A549 (cell line): ENCODE measurements at regions not wholly inside any gene's neighbourhood (a gene's known extent, or its start where the extent isn't known, plus 50 kb on each side); places are given as distances from the start of the nearest gene placed in this dataset.

ENCODE experiments used
- ATAC-seq, 2 experiments: fragments of 200-7000 bp in 1 of 2; fragments of >200 bp in 1 of 2; cut with Nextera tagmentation in 1 of 2; cut with Tn5 transposase in 1 of 2; 3 replicates each; pipeline versions ENCODE4 v1.8.0 to v1.9.1; 2018 to 2020; ENCODE audit warnings: mild to moderate bottlenecking in 1 of 2, moderate library complexity in 1 of 2
- CTCF ChIA-PET: fragments of 300-600 bp; sonication (Branson Sonifier 250); formaldehyde crosslinking; extraction: SDS; loops from one replicate; lab custom pipeline; 2021; ENCODE audit warnings: antibody characterized with exemption, inconsistent platforms; lab: Yijun Ruan, JAX
- POLR2A ChIA-PET: fragments of 350-600 bp; formaldehyde crosslinking; extraction: SDS; loops from one replicate; lab custom pipeline; 2021; ENCODE audit warnings: antibody characterized with exemption, inconsistent platforms; lab: Yijun Ruan, JAX
- DNase-seq, 2 experiments: peaks; one replicate each; pipeline versions ENCODE4 v3.0.0 to v3.0.0-alpha.2; 2011 to 2016; ENCODE audit warnings: low read depth in 1 of 2, low spot score in 1 of 2
- FAIRE-seq: peaks from 2 replicates; lab custom pipeline; 2011; peaks lifted over from hg19 to GRCh38; lab: Jason Lieb, UNC
- H3K27ac ChIP-seq, 2 experiments: fragments of >200 bp; sonication (Bioruptor Twin); formaldehyde crosslinking; 3 replicates each; pipeline ENCODE4 v1.5.1; 2016 to 2017
- H3K4me1 ChIP-seq: fragments of >200 bp; sonication (Bioruptor Twin); formaldehyde crosslinking; 3 replicates; pipeline ENCODE4 v1.6.1; 2016
- H3K4me2 ChIP-seq: fragments of >200 bp; sonication (Bioruptor Twin); formaldehyde crosslinking; 3 replicates; pipeline ENCODE4 v1.6.1; 2016
- H3K4me3 ChIP-seq: fragments of >200 bp; sonication (Bioruptor Twin); formaldehyde crosslinking; 3 replicates; pipeline ENCODE4 v1.5.1; 2016
- H3K9me3 ChIP-seq: fragments of >200 bp; sonication (Bioruptor Twin); formaldehyde crosslinking; 3 replicates; pipeline ENCODE4 v1.6.1; 2016
- BHLHE40 ChIP-seq: IDR thresholded peaks from 2 replicates; pipeline ENCODE4 v1.6.1; 2012; ENCODE audit warnings: low read depth, low read length, inconsistent platforms
- CHD2 ChIP-seq: fragments of 150-350 bp; IDR thresholded peaks from 2 replicates; pipeline ENCODE4 v1.6.1; 2014; ENCODE audit warnings: low read length; ENCODE audit not compliant: partially characterized antibody
- EP300 ChIP-seq, 2 experiments: fragments of >200 bp; sonication (Bioruptor Twin); formaldehyde crosslinking; IDR thresholded peaks; 2 replicates in 1 of 2; 3 replicates in 1 of 2; pipeline ENCODE4 v1.6.1; 2016 to 2017
- FOXS1 ChIP-seq: fragments of 250-450 bp; sonication (Bioruptor Pico); IDR thresholded peaks from 2 replicates; pipeline ENCODE4 v1.5.0; 2020; ENCODE audit warnings: mild to moderate bottlenecking, moderate library complexity
- GATA3 ChIP-seq: IDR thresholded peaks from 2 replicates; pipeline ENCODE4 v1.6.1; 2012; ENCODE audit warnings: borderline replicate concordance
- HEYL ChIP-seq: fragments of 250-450 bp; sonication (Bioruptor Pico); IDR thresholded peaks from 2 replicates; pipeline ENCODE4 v1.8.0; 2021; ENCODE audit warnings: mild to moderate bottlenecking, moderate library complexity
- HOXA7 ChIP-seq: fragments of 250-450 bp; sonication (Bioruptor Pico); IDR thresholded peaks from 2 replicates; pipeline ENCODE4 v1.5.0; 2020; ENCODE audit warnings: mild to moderate bottlenecking, moderate library complexity
- JUN ChIP-seq, 2 experiments: fragments of >200 bp; sonication (Bioruptor Twin); formaldehyde crosslinking; IDR thresholded peaks; 2 replicates in 1 of 2; 3 replicates in 1 of 2; pipeline ENCODE4 v1.6.1; 2016 to 2017
- KDM1A ChIP-seq: fragments of 200-600 bp; sonication (generic); IDR thresholded peaks from 2 replicates; pipeline ENCODE4 v1.6.1; 2016; ENCODE audit warnings: low read depth, mild to moderate bottlenecking
- MAFK ChIP-seq: fragments of 450-650 bp; IDR thresholded peaks from 2 replicates; pipeline ENCODE4 v1.6.1; 2014; ENCODE audit not compliant: partially characterized antibody
- MYC ChIP-seq: IDR thresholded peaks from 2 replicates; pipeline ENCODE4 v1.6.1; 2012; ENCODE audit warnings: mild to moderate bottlenecking, inconsistent platforms, low read length, improper control_type of control experiment, borderline replicate concordance
- NFE2L2 ChIP-seq: fragments of 150-350 bp; conservative IDR thresholded peaks from 2 replicates; pipeline ENCODE4 v1.6.1; 2014; ENCODE audit warnings: low read length
- NR3C1 ChIP-seq: fragments of >200 bp; sonication (Bioruptor Twin); formaldehyde crosslinking; IDR thresholded peaks from 3 replicates; pipeline ENCODE4 v1.6.1; 2017
- RAD21 ChIP-seq, 2 experiments: fragments of >200 bp in 1 of 2; sonication (Bioruptor Twin) in 1 of 2; formaldehyde crosslinking in 1 of 2; IDR thresholded peaks in 1 of 2; conservative IDR thresholded peaks in 1 of 2; 2 replicates in 1 of 2; 3 replicates in 1 of 2; pipeline ENCODE4 v1.6.1; 2012 to 2018; ENCODE audit warnings: inconsistent platforms in 1 of 2
- RNF2 ChIP-seq: fragments of 200-600 bp; sonication (generic); IDR thresholded peaks from 2 replicates; pipeline ENCODE4 v1.6.1; 2016; ENCODE audit warnings: low read depth, mild to moderate bottlenecking, antibody characterized with exemption, moderate library complexity, borderline replicate concordance
- TFCP2L1 ChIP-seq: fragments of 250-450 bp; sonication (Bioruptor Pico); IDR thresholded peaks from 2 replicates; pipeline ENCODE4 v1.5.0; 2021; ENCODE audit warnings: mild to moderate bottlenecking
- TP53 ChIP-seq: fragments of 250-450 bp; sonication (Bioruptor Pico); IDR thresholded peaks from 2 replicates; pipeline ENCODE4 v1.5.0; 2021; ENCODE audit warnings: mild to moderate bottlenecking, moderate library complexity
- ZC3H11A ChIP-seq: fragments of 450-650 bp; IDR thresholded peaks from 2 replicates; pipeline ENCODE4 v1.6.1; 2014; ENCODE audit warnings: antibody characterized with exemption, mild to moderate bottlenecking
- ZFP36 ChIP-seq: fragments of 450-650 bp; IDR thresholded peaks from 2 replicates; pipeline ENCODE4 v1.6.1; 2014; ENCODE audit warnings: borderline replicate concordance; ENCODE audit not compliant: partially characterized antibody
- ZNF302 ChIP-seq: fragments of 250-450 bp; sonication (Bioruptor Pico); IDR thresholded peaks from 2 replicates; pipeline ENCODE4 v1.9.0; 2021; ENCODE audit warnings: inconsistent platforms, mild to moderate bottlenecking, moderate library complexity
- WGBS: methylation state at CpG from one replicate; pipeline ENCODE4 v1.1.6; 2017; ENCODE audit errors: missing lambda C conversion rate; 5-methylcytosine and 5-hydroxymethylcytosine counted together
- TF ChIP-seq, protein P1 (sequence below): fragments of >200 bp; sonication (Bioruptor Twin); formaldehyde crosslinking; IDR thresholded peaks from 3 replicates; pipeline ENCODE4 v1.5.1; 2016
- TF ChIP-seq, protein P2 (sequence below): fragments of 250-450 bp; sonication (Bioruptor Pico); IDR thresholded peaks from 2 replicates; pipeline ENCODE4 v1.5.0; 2020; ENCODE audit warnings: low read depth, mild to moderate bottlenecking, moderate library complexity
- TF ChIP-seq, protein P3 (sequence below): IDR thresholded peaks from 2 replicates; pipeline ENCODE4 v1.6.1; 2012; ENCODE audit warnings: low read depth, borderline replicate concordance
- TF ChIP-seq, protein P4 (sequence below): IDR thresholded peaks from 2 replicates; pipeline ENCODE4 v1.6.1; 2012
- TF ChIP-seq, protein P5 (sequence below): IDR thresholded peaks from 2 replicates; pipeline ENCODE4 v1.6.1; 2012

DNA sequence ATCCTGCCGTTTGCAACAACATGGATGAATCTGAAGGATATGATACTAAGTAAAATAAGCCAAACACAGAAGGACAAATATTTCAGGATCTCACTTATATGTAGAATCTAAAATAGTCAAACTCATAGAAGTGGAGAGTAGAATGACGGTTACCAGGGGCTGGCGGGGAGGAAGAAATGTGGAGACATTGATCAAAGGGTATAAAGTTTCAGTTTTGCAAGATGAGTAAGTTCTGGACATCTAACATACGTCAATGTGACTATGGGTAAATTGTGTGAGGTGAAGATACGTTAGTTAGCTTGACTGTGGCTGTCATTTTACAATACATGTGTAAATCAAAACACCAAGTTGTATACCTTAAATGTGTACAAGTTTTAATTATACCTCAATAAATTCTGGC, 200.3 kb downstream of the SNX18 start:
- Histone ChIP-seq H3K4me2 (no peak overlapping the region), H3K27ac (no peak overlapping the region), H3K4me1 (no peaks in the 10 kb centered on the region), H3K4me3 (no peak overlapping the region)
- ChIA-PET POLR2A (no interaction called here), CTCF (no interaction called here)
- 52% methylated on average over 5 of the region's 5 CpGs for WGBS
- FAIRE-seq, result no peak
- TF ChIP-seq MAFK (no peak), MYC (no peak), JUN (IDR thresholded peaks at IDR 0.05) (no peak), NR3C1 (no peak), NFE2L2 (no peak), BHLHE40 (no peak), ZNF302 (CRISPR knock-in tag) (no peak), KDM1A (no peak), FOXS1 (CRISPR knock-in tag) (no peak)
- TF ChIP-seq, all 56 proteins: peak for 0
- no peak for ATAC-seq
- 0 out of 3 replicates have a peak, but pooled peaks cover 2% of the 10 kb centered on the region for H3K9me3 ChIP-seq
- no peak for DNase-seq

DNA sequence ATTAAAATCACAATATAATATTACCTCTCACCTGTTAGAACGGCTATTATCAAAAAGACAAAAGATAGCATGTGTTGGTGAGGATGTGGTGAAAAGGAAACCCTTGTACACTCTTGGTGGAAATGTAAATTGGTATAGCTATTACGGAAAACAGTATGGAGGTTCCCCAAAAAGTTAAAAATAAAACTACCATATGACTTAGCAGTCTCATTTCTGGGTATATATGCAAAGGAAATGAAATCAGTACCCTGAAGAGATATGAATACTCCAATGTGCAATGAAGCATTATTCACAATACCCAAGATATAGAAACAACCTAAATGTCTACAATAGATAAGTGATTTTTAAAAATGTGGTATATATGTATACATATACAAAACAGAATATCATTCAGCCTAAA, 199.9 kb downstream of the SNX18 start:
- ATAC-seq (no peak), DNase-seq (no peak), FAIRE-seq (no peak)
- TF ChIP-seq BHLHE40, result no peak
- no peak for TF ChIP-seq ZNF302 (CRISPR knock-in tag)
- TF ChIP-seq HOXA7 (CRISPR knock-in tag), result no peak
- TF ChIP-seq CHD2, result no peak
- TF ChIP-seq GATA3, result no peak
- no peak for TF ChIP-seq TP53 (CRISPR knock-in tag)
- TF ChIP-seq RAD21 (conservative IDR thresholded peaks at IDR 0.05 in 1 of 2, IDR thresholded peaks at IDR 0.05 in 1 of 2), result no peak
- no peak for TF ChIP-seq ZFP36
- TF ChIP-seq, protein P1, sequence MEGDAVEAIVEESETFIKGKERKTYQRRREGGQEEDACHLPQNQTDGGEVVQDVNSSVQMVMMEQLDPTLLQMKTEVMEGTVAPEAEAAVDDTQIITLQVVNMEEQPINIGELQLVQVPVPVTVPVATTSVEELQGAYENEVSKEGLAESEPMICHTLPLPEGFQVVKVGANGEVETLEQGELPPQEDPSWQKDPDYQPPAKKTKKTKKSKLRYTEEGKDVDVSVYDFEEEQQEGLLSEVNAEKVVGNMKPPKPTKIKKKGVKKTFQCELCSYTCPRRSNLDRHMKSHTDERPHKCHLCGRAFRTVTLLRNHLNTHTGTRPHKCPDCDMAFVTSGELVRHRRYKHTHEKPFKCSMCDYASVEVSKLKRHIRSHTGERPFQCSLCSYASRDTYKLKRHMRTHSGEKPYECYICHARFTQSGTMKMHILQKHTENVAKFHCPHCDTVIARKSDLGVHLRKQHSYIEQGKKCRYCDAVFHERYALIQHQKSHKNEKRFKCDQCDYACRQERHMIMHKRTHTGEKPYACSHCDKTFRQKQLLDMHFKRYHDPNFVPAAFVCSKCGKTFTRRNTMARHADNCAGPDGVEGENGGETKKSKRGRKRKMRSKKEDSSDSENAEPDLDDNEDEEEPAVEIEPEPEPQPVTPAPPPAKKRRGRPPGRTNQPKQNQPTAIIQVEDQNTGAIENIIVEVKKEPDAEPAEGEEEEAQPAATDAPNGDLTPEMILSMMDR, result no peak
- no peak for TF ChIP-seq RNF2
- TF ChIP-seq, protein P2, sequence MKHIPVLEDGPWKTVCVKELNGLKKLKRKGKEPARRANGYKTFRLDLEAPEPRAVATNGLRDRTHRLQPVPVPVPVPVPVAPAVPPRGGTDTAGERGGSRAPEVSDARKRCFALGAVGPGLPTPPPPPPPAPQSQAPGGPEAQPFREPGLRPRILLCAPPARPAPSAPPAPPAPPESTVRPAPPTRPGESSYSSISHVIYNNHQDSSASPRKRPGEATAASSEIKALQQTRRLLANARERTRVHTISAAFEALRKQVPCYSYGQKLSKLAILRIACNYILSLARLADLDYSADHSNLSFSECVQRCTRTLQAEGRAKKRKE (CRISPR knock-in tag), result no peak
- TF ChIP-seq, protein P3, sequence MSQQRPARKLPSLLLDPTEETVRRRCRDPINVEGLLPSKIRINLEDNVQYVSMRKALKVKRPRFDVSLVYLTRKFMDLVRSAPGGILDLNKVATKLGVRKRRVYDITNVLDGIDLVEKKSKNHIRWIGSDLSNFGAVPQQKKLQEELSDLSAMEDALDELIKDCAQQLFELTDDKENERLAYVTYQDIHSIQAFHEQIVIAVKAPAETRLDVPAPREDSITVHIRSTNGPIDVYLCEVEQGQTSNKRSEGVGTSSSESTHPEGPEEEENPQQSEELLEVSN, result no peak
- TF ChIP-seq, protein P4, sequence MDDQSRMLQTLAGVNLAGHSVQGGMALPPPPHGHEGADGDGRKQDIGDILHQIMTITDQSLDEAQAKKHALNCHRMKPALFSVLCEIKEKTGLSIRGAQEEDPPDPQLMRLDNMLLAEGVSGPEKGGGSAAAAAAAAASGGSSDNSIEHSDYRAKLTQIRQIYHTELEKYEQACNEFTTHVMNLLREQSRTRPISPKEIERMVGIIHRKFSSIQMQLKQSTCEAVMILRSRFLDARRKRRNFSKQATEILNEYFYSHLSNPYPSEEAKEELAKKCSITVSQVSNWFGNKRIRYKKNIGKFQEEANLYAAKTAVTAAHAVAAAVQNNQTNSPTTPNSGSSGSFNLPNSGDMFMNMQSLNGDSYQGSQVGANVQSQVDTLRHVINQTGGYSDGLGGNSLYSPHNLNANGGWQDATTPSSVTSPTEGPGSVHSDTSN, result no peak
- TF ChIP-seq EP300 (IDR thresholded peaks at IDR 0.05), result no peak
- TF ChIP-seq ZC3H11A, result no peak
- TF ChIP-seq HEYL, result no peak
- TF ChIP-seq, protein P5, sequence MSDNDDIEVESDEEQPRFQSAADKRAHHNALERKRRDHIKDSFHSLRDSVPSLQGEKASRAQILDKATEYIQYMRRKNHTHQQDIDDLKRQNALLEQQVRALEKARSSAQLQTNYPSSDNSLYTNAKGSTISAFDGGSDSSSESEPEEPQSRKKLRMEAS, result no peak
- TF ChIP-seq NR3C1, result no peak
- TF ChIP-seq TFCP2L1 (CRISPR knock-in tag), result no peak
- no peak for TF ChIP-seq NFE2L2
- POLR2A ChIA-PET, result no interaction called here
- Histone ChIP-seq H3K27ac (no peak overlapping the region), H3K4me2 (no peak overlapping the region), H3K4me3 (no peak overlapping the region), H3K4me1 (no peaks in the 10 kb centered on the region), H3K9me3 (0 out of 3 replicates have a peak, but pooled peaks cover 2% of the 10 kb centered on the region)
- CTCF ChIA-PET, result no interaction called here
- WGBS, result 40% methylated on average over 2 of the region's 2 CpGs
